CD4-positive, alpha-beta T cell (primary cell): ENCODE measurements at regions not wholly inside any gene's neighbourhood (a gene's known extent, or its start where the extent isn't known, plus 50 kb on each side); places are given as distances from the start of the nearest gene placed in this dataset.

ENCODE experiments used
- ATAC-seq: fragments of 200-7000 bp; cut with Tn5 transposase; one replicate; pipeline ENCODE4 v1.10.0; 2022; ENCODE audit warnings: mild to moderate bottlenecking; ENCODE audit not compliant: poor library complexity
- CTCF ChIA-PET: fragments of 350-600 bp; sonication (Branson Sonifier 250); formaldehyde crosslinking; loops from one replicate; lab custom pipeline; 2021; ENCODE audit warnings: antibody characterized with exemption, inconsistent platforms; lab: Charles Lee
- POLR2A ChIA-PET: fragments of 350-600 bp; sonication (Branson Sonifier 250); formaldehyde crosslinking; loops from one replicate; lab custom pipeline; 2021; ENCODE audit warnings: antibody characterized with exemption, inconsistent platforms; lab: Charles Lee
- DNase-seq, 14 experiments: peaks; one replicate each; pipeline ENCODE4 v3.0.0-alpha.2; 2013 to 2020; ENCODE audit warnings: mixed read lengths in 2 of 14
- H3K27ac ChIP-seq, 2 donors: one replicate each; pipeline versions ENCODE4 v1.5.1 to v1.7.0; 2013; ENCODE audit warnings: low read length in 2 of 2, low read depth in 1 of 2, mild to moderate bottlenecking in 1 of 2
- H3K27me3 ChIP-seq, 2 experiments: 1 replicate in 1 of 2; 2 replicates in 1 of 2; pipeline versions ENCODE4 v1.6.1 to v1.7.0; 2013; ENCODE audit warnings: low read length in 2 of 2, control low read depth in 1 of 2, mild to moderate bottlenecking in 1 of 2, moderate library complexity in 1 of 2; ENCODE audit not compliant: insufficient read depth in 2 of 2, control insufficient read depth in 1 of 2
- H3K36me3 ChIP-seq: one replicate; pipeline ENCODE4 v1.6.1; 2013; ENCODE audit warnings: low read length, control low read depth; ENCODE audit not compliant: insufficient read depth
- H3K4me1 ChIP-seq: one replicate; pipeline ENCODE4 v1.6.1; 2013; ENCODE audit warnings: low read length, control low read depth; ENCODE audit not compliant: insufficient read depth
- H3K4me3 ChIP-seq: one replicate; pipeline ENCODE4 v1.5.1; 2013; ENCODE audit warnings: mild to moderate bottlenecking, low read length, moderate library complexity
- H3K9me3 ChIP-seq, 2 experiments: 1 replicate in 1 of 2; 2 replicates in 1 of 2; pipeline versions ENCODE4 v1.6.1 to v1.7.0; 2013; ENCODE audit warnings: low read length in 2 of 2, mild to moderate bottlenecking in 2 of 2, control low read depth in 1 of 2, moderate library complexity in 1 of 2; ENCODE audit not compliant: control insufficient read depth in 1 of 2, insufficient read depth in 1 of 2
- H3K27ac Mint-ChIP-seq: one replicate; pipeline ENCODE4 v1.8.0; 2020; ENCODE audit warnings: mixed read lengths
- H3K27me3 Mint-ChIP-seq: one replicate; pipeline ENCODE4 v1.8.0; 2021; ENCODE audit warnings: mixed read lengths
- H3K36me3 Mint-ChIP-seq: one replicate; pipeline ENCODE4 v1.8.0; 2021; ENCODE audit warnings: low read depth, mixed read lengths
- H3K4me1 Mint-ChIP-seq: one replicate; pipeline ENCODE4 v1.8.0; 2021; ENCODE audit warnings: low read depth, mixed read lengths
- H3K4me3 Mint-ChIP-seq: one replicate; pipeline ENCODE4 v1.8.0; 2020; ENCODE audit warnings: mild to moderate bottlenecking, mixed read lengths
- H3K9me3 Mint-ChIP-seq: one replicate; pipeline ENCODE4 v1.8.0; 2020; ENCODE audit warnings: mixed read lengths
- intact Hi-C, 2 experiments: fragments of 100-400 bp; cut with DNase I in 1 of 2; cut with micrococcal nuclease in 1 of 2; formaldehyde crosslinking; loops; one replicate each; pipeline versions ENCODE4 v1.15.1 to v1.9.0; 2023 to 2025; cut with DNase I, micrococcal nuclease
- TF ChIP-seq, protein P1 (sequence below): fragments of 200-600 bp; IDR thresholded peaks from one replicate; pipeline ENCODE4 v1.8.0; 2022; ENCODE audit warnings: antibody characterized with exemption, mild to moderate bottlenecking

DNA sequence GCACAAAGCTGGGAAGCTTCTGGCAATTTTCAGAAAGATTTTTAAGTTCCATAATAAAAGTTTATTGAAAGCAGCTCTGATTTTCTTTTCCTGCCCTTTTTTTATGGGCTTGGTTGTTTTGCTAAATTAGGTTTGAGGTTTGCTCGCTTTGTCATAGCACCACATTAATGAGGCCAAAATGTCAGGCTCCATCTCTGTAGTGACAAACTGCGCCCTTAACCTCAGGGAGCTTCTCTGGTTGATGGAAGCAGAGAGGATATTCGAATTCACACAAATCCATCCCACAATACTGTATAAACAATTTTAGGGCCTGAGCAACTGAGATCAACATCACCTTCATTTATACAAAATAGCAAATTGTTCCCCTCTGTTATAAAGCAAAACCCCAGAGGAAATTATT lies 342.6 kb upstream of the TMPO start:
- POLR2A ChIA-PET, result no interaction called here
- Histone ChIP-seq H3K27me3 (no peaks in the 10 kb centered on the region), H3K9me3 (no peaks in the 10 kb centered on the region), H3K36me3 (no peaks in the 10 kb centered on the region), H3K27ac (no peak overlapping the region), H3K4me3 (no peak overlapping the region), H3K4me1 (no peaks in the 10 kb centered on the region)
- Mint-ChIP-seq H3K27ac (no peak overlapping the region), H3K4me3 (no peak overlapping the region), H3K9me3 (peaks cover 2% of the 10 kb centered on the region), H3K4me1 (no peaks in the 10 kb centered on the region), H3K27me3 (peaks cover 4% of the 10 kb centered on the region), H3K36me3 (no peaks in the 10 kb centered on the region)
- intact Hi-C loops, result no loop called here
- CTCF ChIA-PET, result no interaction called here
- ATAC-seq (no peak), DNase-seq (no peak)
- TF ChIP-seq, protein P1, sequence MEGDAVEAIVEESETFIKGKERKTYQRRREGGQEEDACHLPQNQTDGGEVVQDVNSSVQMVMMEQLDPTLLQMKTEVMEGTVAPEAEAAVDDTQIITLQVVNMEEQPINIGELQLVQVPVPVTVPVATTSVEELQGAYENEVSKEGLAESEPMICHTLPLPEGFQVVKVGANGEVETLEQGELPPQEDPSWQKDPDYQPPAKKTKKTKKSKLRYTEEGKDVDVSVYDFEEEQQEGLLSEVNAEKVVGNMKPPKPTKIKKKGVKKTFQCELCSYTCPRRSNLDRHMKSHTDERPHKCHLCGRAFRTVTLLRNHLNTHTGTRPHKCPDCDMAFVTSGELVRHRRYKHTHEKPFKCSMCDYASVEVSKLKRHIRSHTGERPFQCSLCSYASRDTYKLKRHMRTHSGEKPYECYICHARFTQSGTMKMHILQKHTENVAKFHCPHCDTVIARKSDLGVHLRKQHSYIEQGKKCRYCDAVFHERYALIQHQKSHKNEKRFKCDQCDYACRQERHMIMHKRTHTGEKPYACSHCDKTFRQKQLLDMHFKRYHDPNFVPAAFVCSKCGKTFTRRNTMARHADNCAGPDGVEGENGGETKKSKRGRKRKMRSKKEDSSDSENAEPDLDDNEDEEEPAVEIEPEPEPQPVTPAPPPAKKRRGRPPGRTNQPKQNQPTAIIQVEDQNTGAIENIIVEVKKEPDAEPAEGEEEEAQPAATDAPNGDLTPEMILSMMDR, result no peak

DNA sequence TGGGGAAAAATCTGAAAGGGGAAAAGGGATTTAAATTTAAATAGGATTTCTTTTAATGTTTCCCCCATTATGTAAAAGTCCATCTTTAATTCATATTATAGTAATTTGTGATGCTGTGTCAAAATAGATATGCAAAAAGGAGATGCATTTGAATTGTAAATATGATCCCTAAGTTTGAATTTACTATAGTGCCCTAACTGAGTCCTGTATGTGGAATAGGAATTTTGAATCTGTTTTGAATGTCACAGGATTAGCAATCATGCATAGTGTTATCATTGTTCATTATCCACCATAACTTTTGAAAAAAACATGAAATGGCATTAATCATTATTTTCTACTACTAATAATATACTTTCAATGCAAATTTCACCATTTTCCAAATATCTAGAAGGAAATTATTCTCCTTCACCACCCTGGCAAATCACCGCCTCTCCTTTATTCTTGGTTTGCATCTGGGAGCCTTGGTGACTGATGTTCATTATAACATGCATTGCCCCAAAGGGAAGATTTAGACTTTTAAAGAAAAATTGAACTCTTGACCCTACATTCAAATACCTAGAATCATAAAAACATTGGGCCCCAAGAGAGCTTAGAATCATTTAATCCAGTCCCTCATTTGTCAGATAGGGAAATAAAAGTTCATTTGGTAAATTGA lies 341.5 kb upstream of the TMPO start:
- H3K36me3 Mint-ChIP-seq, result no peaks in the 10 kb centered on the region
- no peak overlapping the region for H3K27ac Mint-ChIP-seq
- intact Hi-C loops, result no loop called here
- H3K4me3 Mint-ChIP-seq, result no peak overlapping the region
- H3K9me3 ChIP-seq, result no peaks in the 10 kb centered on the region
- H3K27ac ChIP-seq, result no peak overlapping the region
- ATAC-seq (no peak), DNase-seq (no peak)
- H3K27me3 Mint-ChIP-seq, result peaks cover 4% of the 10 kb centered on the region
- no peaks in the 10 kb centered on the region for H3K4me1 Mint-ChIP-seq
- H3K4me3 ChIP-seq, result no peak overlapping the region
- peaks cover under 1% of the 10 kb centered on the region for H3K9me3 Mint-ChIP-seq
- ChIA-PET CTCF (no interaction called here), POLR2A (no interaction called here)
- H3K27me3 ChIP-seq, result no peaks in the 10 kb centered on the region
- TF ChIP-seq, protein P1, result no peak
- no peaks in the 10 kb centered on the region for H3K36me3 ChIP-seq
- H3K4me1 ChIP-seq, result no peaks in the 10 kb centered on the region

DNA sequence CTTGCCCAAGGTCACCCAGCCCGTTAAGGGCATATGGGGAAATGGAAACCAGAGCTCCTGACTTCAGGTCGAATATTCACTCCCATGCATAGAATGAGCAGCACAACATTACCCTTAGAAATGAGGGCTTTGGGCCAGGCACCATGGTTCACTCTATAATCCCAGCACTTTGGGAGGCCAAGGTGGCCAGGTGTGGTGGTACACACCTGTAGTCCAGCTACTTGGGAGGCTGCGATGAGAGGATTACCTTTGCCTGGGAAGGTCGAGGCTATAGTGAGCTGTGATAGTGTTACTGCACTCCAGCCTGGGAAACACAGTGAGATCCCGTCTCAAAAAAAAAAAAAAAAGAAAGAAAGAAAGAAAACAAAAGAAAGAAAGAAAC lies 341.0 kb upstream of the TMPO start:
- no peak overlapping the region for H3K4me3 ChIP-seq
- Mint-ChIP-seq H3K9me3 (no peaks in the 10 kb centered on the region), H3K4me3 (no peak overlapping the region), H3K27ac (no peak overlapping the region), H3K27me3 (peaks cover 4% of the 10 kb centered on the region), H3K4me1 (no peaks in the 10 kb centered on the region), H3K36me3 (no peaks in the 10 kb centered on the region)
- H3K27ac ChIP-seq, result no peak overlapping the region
- H3K36me3 ChIP-seq, result no peaks in the 10 kb centered on the region
- TF ChIP-seq, protein P1, result no peak
- DNase-seq (no peak), ATAC-seq (no peak)
- POLR2A ChIA-PET, result no interaction called here
- H3K9me3 ChIP-seq, result no peaks in the 10 kb centered on the region
- H3K4me1 ChIP-seq, result no peaks in the 10 kb centered on the region
- no peaks in the 10 kb centered on the region for H3K27me3 ChIP-seq
- intact Hi-C loops, result no loop called here
- CTCF ChIA-PET, result no interaction called here
